WTC11 (cell line): ENCODE measurements at regions not wholly inside any gene's neighbourhood (a gene's known extent, or its start where the extent isn't known, plus 50 kb on each side); places are given as distances from the start of the nearest gene placed in this dataset.

Experiments used
- ATAC-seq: fragments of 200-7000 bp; cut with Tn5 transposase; 2 replicates; pipeline ENCODE4 v1.10.0; 2021; ENCODE audit warnings: mild to moderate bottlenecking, moderate library complexity
- CTCF ChIA-PET: fragments of 300-600 bp; sonication (Branson Sonifier 250); formaldehyde crosslinking; loops from one replicate; lab custom pipeline; 2021; ENCODE audit warnings: antibody characterized with exemption; lab: Charles Lee
- POLR2A ChIA-PET: fragments of 350-600 bp; sonication (Branson Sonifier 250); formaldehyde crosslinking; loops from one replicate; lab custom pipeline; 2021; ENCODE audit warnings: antibody characterized with exemption; lab: Charles Lee
- DNase-seq: peaks from one replicate; pipeline ENCODE4 v3.0.0; 2021; ENCODE audit warnings: low spot score
- H3K27ac Mint-ChIP-seq: 2 replicates; pipeline ENCODE4 v1.8.0; 2021; ENCODE audit warnings: mixed read lengths
- H3K27me3 Mint-ChIP-seq: 2 replicates; pipeline ENCODE4 v1.8.0; 2021; ENCODE audit warnings: low read depth, mild to moderate bottlenecking, moderate library complexity, mixed read lengths
- H3K36me3 Mint-ChIP-seq: 2 replicates; pipeline ENCODE4 v1.8.0; 2021; ENCODE audit warnings: mixed read lengths
- H3K4me1 Mint-ChIP-seq: 2 replicates; pipeline ENCODE4 v1.8.0; 2022; ENCODE audit warnings: mixed read lengths
- H3K4me3 Mint-ChIP-seq: 2 replicates; pipeline ENCODE4 v1.8.0; 2021; ENCODE audit warnings: mild to moderate bottlenecking, moderate library complexity, mixed read lengths
- H3K9me3 Mint-ChIP-seq: 2 replicates; pipeline ENCODE4 v1.8.0; 2021; ENCODE audit warnings: mixed read lengths
- ARID4B ChIP-seq: sonication (generic); formaldehyde crosslinking; IDR thresholded peaks from 2 replicates; pipeline ENCODE4 v1.8.0; 2023; ENCODE audit warnings: missing genetic modification reagents, mild to moderate bottlenecking, borderline replicate concordance
- CREB1 ChIP-seq: sonication (generic); formaldehyde crosslinking; IDR thresholded peaks from 2 replicates; pipeline ENCODE4 v1.8.0; 2023; ENCODE audit warnings: mild to moderate bottlenecking, missing genetic modification reagents
- EMX1 ChIP-seq: fragments of 250-450 bp; sonication (Bioruptor Pico); IDR thresholded peaks from 2 replicates; pipeline ENCODE4 v1.8.0; 2021; ENCODE audit warnings: mild to moderate bottlenecking
- ERG ChIP-seq: fragments of 250-450 bp; sonication (Bioruptor Pico); IDR thresholded peaks from 2 replicates; pipeline ENCODE4 v1.8.0; 2021; ENCODE audit warnings: mild to moderate bottlenecking
- HMGA2 ChIP-seq: fragments of 250-450 bp; sonication (Bioruptor Pico); IDR thresholded peaks from 2 replicates; pipeline ENCODE4 v1.4.0; 2021; ENCODE audit warnings: mild to moderate bottlenecking, moderate library complexity
- IRF1 ChIP-seq: sonication (generic); formaldehyde crosslinking; IDR thresholded peaks from 2 replicates; pipeline ENCODE4 v1.8.0; 2023; ENCODE audit warnings: missing genetic modification reagents
- KAT7 ChIP-seq: sonication (generic); formaldehyde crosslinking; IDR thresholded peaks from 2 replicates; pipeline ENCODE4 v1.8.1; 2023; ENCODE audit warnings: missing genetic modification reagents, mild to moderate bottlenecking, borderline replicate concordance
- MLX ChIP-seq: sonication (generic); formaldehyde crosslinking; IDR thresholded peaks from 2 replicates; pipeline ENCODE4 v1.8.1; 2023; ENCODE audit warnings: mild to moderate bottlenecking, missing genetic modification reagents, moderate library complexity
- NFATC4 ChIP-seq: fragments of 250-450 bp; sonication (Bioruptor Pico); IDR thresholded peaks from 2 replicates; pipeline ENCODE4 v1.9.0; 2021; ENCODE audit warnings: mild to moderate bottlenecking
- NFYB ChIP-seq: sonication (generic); formaldehyde crosslinking; conservative IDR thresholded peaks from 2 replicates; pipeline ENCODE4 v1.8.0; 2022; ENCODE audit warnings: low read depth, missing genetic modification reagents
- NR1H2 ChIP-seq: sonication (generic); formaldehyde crosslinking; IDR thresholded peaks from 2 replicates; pipeline ENCODE4 v1.9.0; 2021; ENCODE audit warnings: mild to moderate bottlenecking, moderate library complexity, missing genetic modification reagents
- RELA ChIP-seq: sonication (generic); formaldehyde crosslinking; IDR thresholded peaks from 2 replicates; pipeline ENCODE4 v1.8.1; 2022; ENCODE audit warnings: missing genetic modification reagents, mild to moderate bottlenecking, borderline replicate concordance
- SP1 ChIP-seq: sonication (generic); formaldehyde crosslinking; conservative IDR thresholded peaks from 2 replicates; pipeline ENCODE4 v1.8.1; 2022; ENCODE audit warnings: missing genetic modification reagents
- TCF7 ChIP-seq: sonication (generic); formaldehyde crosslinking; IDR thresholded peaks from 2 replicates; pipeline ENCODE4 v1.8.0; 2022; ENCODE audit warnings: mild to moderate bottlenecking, low read depth, missing genetic modification reagents, moderate library complexity
- USF1 ChIP-seq: sonication (generic); formaldehyde crosslinking; IDR thresholded peaks from 2 replicates; pipeline ENCODE4 v1.8.0; 2022; ENCODE audit warnings: mild to moderate bottlenecking, missing genetic modification reagents
- ZNF121 ChIP-seq: sonication (generic); formaldehyde crosslinking; IDR thresholded peaks from 2 replicates; pipeline ENCODE4 v1.8.0; 2023; ENCODE audit warnings: missing genetic modification reagents
- ZNF512 ChIP-seq: sonication (generic); formaldehyde crosslinking; IDR thresholded peaks from 2 replicates; pipeline ENCODE4 v1.8.1; 2022; ENCODE audit warnings: missing genetic modification reagents, borderline replicate concordance
- ZNF671 ChIP-seq: fragments of 250-450 bp; sonication (Bioruptor Pico); IDR thresholded peaks from 2 replicates; pipeline ENCODE4 v1.8.0; 2021; ENCODE audit warnings: mild to moderate bottlenecking

- no peak for TF ChIP-seq ARID4B (CRISPR knock-in tag)
- no peak for TF ChIP-seq RELA (CRISPR knock-in tag)
- no peak for TF ChIP-seq NR1H2 (CRISPR knock-in tag)
- TF ChIP-seq ZNF121 (CRISPR knock-in tag): no peak
- no peak for TF ChIP-seq KAT7 (CRISPR knock-in tag)
- TF ChIP-seq EMX1 (CRISPR knock-in tag): no peak
- no peak for TF ChIP-seq ZNF512 (CRISPR knock-in tag)
- no peak for TF ChIP-seq NFYB
These were observed 53.6 kb upstream of the AJAP1 start (continued) for GRCh38 chr1:4600615-4601460.

GRCh38 chr1:4601941-4602340 lies 52.5 kb upstream of the AJAP1 start:
- peaks cover 70% of the 10 kb centered on the region for H3K9me3 Mint-ChIP-seq
- H3K27me3 Mint-ChIP-seq: peaks cover 4% of the 10 kb centered on the region
- peaks cover 72% of the 10 kb centered on the region for H3K36me3 Mint-ChIP-seq
- ATAC-seq (no peak), DNase-seq (no peak)
- no peak for TF ChIP-seq TCF7 (CRISPR knock-in tag)
- no peak for TF ChIP-seq CREB1 (CRISPR knock-in tag)
- TF ChIP-seq NFATC4: no peak
- TF ChIP-seq HMGA2 (CRISPR knock-in tag): no peak
- TF ChIP-seq MLX (CRISPR knock-in tag): no peak
- no peak for TF ChIP-seq ZNF671 (CRISPR knock-in tag)
- no peak for TF ChIP-seq USF1 (CRISPR knock-in tag)
- no peak for TF ChIP-seq SP1
- no peak for TF ChIP-seq ERG (CRISPR knock-in tag)
- no peak for TF ChIP-seq IRF1
- no peaks in the 10 kb centered on the region for H3K4me1 Mint-ChIP-seq
- CTCF ChIA-PET: no interaction called here
- no peak overlapping the region for H3K4me3 Mint-ChIP-seq
- H3K27ac Mint-ChIP-seq: no peak overlapping the region
- POLR2A ChIA-PET: no interaction called here
